Left cardiac atrium (tissue), 4 donors: ENCODE measurements at regions not wholly inside any gene's neighbourhood (a gene's known extent, or its start where the extent isn't known, plus 50 kb on each side); places are given as distances from the start of the nearest gene placed in this dataset.
"Not testable (repeated sequence)": the region's sequence is repeated elsewhere in the genome, so short reads cannot be mapped to it uniquely, and the experiment has no call there.

Experiments used
- ATAC-seq, 2 donors: fragments of 200-7000 bp; cut with Tn5 transposase; one replicate each; pipeline ENCODE4 v1.9.1; 2020; ENCODE audit warnings: mild to moderate bottlenecking in 2 of 2, moderate library complexity in 2 of 2
- DNase-seq: peaks from one replicate; pipeline ENCODE4 v3.0.0-alpha.2; 2020
- intact Hi-C, 2 donors: fragments of 100-400 bp; cut with DNase I; formaldehyde crosslinking; loops; one replicate each; pipeline versions ENCODE4 v1.14.1 to v1.15.1; 2022 to 2023
- donor health status: DM: no; HTN: yes; CAD: no.
- donor health status: DM: no; HTN: yes; CAD: no; lungs with severe emphysema.
- donor health status: DM: yes; HTN: yes; CAD: no.
- donor health status: Dilated cardiomyopathy.

DNA sequence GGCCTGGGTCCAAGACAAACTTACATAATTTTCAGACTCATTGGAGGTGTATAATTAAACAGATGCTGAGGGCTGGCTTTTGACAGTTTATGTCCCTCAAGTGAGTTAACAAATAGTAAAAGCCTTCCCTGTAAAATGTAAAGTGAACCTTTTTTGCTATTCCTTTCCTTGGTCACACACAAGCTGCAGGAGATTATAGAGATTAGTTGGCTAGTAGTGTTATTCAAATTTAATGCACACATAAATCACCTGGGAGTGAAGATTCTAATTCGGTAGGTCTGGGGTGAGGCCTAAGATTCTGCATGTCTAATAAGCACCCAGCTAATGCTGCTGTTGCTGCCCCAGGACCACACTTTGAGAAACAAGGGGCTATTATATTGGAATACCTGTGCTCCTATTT is 206.2 kb upstream of the SSTR1 start:
- intact Hi-C loops: no loop called here
- DNase-seq (no peak), ATAC-seq (no peak)

DNA sequence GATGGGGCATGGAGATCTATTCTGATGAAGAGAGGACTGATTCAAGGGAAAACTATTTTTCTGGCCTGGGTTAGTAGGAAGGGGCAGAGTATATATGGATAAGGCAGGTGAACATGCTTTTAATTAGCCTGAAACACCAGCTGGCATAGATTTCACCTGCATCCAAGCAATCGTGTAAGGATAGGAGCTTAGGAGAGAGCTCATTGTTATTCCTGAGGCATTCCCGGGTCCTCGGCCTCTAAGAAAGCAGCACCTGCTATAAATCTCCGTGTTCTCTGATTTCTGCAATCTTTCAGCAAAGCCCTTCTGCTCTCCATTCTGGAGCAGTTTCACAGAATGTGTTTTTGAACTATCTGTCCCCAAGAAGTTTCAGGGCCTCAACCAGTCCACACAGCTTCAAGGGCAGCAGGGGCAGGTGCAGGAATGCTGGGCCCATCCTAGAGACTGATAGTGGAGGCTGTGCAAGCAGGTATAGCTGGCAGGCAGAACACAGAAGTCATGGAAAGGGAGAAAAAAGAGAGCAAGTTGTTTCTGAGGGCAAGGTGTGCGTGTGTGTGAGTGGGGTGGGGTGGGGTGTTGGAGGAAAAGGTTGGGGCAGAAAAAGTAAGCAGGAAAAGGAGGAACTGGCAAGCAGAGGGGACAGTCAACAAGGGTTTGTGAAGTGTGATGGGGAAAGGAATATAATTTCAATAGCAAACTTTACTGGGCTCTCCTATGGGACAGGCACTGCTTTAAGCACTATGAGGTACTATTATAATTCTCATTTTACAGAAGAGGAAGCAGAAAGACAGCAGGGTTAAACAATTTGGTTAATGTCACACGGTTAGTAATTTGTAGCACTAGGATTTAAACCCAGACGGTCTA is 203.7 kb upstream of the SSTR1 start:
- intact Hi-C loops: no loop called here
- ATAC-seq (no peak), DNase-seq (no peak)

DNA sequence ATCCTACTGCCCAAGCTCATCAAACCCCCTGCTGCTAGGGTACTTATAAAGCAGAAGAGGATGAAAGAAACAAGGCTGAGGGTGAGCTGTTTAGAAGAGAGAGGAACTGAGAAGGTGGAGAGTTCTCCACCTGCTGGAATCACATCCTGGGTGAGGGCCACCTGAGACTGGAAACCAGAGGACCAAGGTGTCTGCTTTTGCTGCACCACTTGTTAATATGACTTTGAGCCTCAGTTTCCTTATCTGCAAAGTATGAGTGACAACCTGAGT is 203.2 kb upstream of the SSTR1 start:
- DNase-seq (no peak), ATAC-seq (no peak)
- intact Hi-C loops: no loop called here

DNA sequence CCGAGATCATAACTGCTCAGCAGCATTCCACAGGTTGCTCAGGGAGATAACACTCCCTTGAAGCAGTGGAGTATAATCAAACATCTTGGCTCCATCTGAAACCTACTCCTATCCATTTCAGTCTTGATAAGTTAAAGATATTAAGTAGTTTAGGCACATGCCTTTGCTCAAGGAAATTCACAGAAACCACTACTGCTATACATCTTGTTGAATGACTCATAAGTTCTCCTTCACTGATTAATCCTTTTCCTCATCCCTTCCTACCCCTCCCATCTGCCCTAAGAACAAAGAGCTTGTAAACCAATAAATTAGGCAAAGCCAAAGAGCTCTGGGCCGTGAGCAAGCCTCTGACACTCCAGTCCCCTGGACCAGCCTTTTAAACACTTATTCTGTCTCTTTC is 196.5 kb upstream of the SSTR1 start:
- ATAC-seq, intact Hi-C loops, DNase-seq: not testable (repeated sequence)

GRCh38 chr14:38012056-38012455 is 195.6 kb upstream of the SSTR1 start:
- intact Hi-C loops: no loop called here
- DNase-seq: no peak
- no peak for ATAC-seq

GRCh38 chr14:38016497-38016896 is 191.2 kb upstream of the SSTR1 start:
- no peak for ATAC-seq
- DNase-seq: no peak
- intact Hi-C loops: no loop called here

DNA sequence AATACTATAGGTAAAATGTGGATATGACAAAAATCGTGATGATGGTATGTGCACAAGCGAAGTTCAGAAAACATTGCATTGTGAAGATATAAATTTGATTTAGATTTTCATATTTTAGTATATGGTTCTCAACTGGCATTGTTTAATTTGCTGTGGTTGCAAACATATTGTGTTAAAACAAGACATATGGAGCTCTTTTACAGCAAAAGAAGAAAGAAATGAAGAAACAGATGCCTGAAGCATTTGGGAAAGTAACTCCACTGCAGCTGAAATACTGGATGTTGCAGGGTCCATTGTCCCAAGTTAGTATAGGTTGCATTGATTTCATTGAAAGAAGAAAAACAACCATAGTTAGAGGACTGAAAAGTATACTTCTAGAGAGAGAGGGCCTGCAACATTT is 185.8 kb upstream of the SSTR1 start:
- no peak for DNase-seq
- intact Hi-C loops: no loop called here
- no peak for ATAC-seq

- DNase-seq (no peak), ATAC-seq (no peak)
- intact Hi-C loops: no loop called here
Measured at GRCh38 chr14:38022775-38023174, 184.9 kb upstream of the SSTR1 start.

DNA sequence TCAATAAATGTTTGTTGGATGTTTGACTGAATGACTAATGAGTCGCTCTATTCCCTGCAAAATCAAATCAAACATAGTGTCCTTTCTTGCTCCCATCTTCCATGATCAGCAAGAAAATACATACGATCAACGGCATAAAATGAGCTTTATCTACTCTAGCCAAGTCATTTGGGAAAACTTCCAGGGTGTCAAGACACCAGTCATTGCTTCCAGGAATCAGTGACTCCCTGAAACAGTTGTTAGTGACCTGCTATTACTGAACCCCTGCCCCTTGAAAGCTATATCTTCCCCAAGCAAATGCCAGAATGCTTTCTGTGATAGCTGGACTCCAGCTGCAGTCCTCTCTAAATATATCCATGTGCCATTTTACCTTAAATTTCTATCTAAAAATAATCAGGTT is 169.5 kb upstream of the SSTR1 start:
- DNase-seq (no peak), ATAC-seq (no peak)
- intact Hi-C loops: no loop called here

DNA sequence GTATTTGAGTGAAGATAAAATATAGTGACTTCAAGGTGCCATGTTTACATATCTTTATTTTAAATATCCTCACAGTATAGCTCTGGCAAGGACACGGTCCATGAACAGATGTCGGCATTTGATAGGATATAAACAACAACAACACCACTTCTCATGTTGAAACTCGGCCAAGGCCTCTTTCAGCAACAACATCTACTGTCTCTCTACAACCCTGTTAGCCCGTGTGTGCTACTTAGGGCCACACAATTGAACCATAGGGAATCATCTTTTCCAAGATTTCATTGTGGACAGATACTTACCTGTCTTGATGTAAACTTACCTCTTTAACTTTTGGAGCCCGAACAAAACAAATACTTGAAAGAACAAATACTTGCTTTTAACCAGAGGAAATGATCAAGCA is 168.7 kb upstream of the SSTR1 start:
- intact Hi-C loops: no loop called here
- DNase-seq (no peak), ATAC-seq (no peak)

GRCh38 chr14:38039496-38039895 is 168.2 kb upstream of the SSTR1 start:
- ATAC-seq: no peak
- DNase-seq: no peak
- intact Hi-C loops: no loop called here

GRCh38 chr14:38040411-38040810 is 167.3 kb upstream of the SSTR1 start:
- intact Hi-C loops: no loop called here
- ATAC-seq (no peak), DNase-seq (no peak)

DNA sequence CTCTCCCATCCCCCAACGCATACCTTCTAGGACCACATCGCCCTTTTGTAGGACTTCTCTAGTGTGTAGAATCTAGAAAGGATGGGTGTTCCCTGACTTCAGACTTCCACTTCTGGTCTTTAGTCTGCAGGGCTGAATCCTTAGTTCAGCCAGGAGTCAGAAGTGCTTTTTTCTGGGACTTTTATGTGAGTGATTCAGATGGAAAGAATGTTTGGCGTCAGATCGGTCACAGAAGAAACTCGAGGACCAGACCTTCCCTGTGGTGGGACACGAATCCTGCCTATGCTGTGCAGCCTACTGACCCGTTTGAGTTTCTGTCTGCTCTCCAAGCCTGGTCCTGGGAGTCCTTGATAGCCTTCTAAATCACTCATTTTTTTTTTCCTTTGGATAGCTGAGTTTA is 165.4 kb upstream of the SSTR1 start:
- intact Hi-C loops: no loop called here

DNA sequence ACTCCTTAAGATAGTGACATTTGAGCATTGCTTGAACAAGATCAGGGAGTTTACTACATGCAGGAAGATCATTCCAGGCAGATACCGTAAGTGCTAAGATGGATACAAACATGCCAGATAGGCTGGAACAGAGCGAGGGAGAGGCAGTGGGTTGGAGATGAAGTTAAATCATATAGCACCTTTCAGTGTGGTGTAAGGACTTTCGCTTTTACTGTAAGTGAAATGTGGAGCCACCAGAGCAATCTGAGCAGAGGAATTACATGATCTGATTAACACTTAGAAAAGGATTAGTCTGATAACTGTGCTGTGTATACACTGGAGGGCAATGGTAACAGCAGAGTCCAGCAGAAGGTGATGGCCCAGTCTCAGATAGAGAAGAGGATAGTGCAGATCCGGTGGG is 163.0 kb upstream of the SSTR1 start:
- no peak for DNase-seq
- intact Hi-C loops: no loop called here
- no peak for ATAC-seq

More for the DNA sequence above, 165.4 kb upstream of the SSTR1 start:
- DNase-seq: no peak
- ATAC-seq: no peak

- ATAC-seq (no peak), DNase-seq (no peak)
- intact Hi-C loops: no loop called here
Measured at GRCh38 chr14:38045461-38045860, 162.2 kb upstream of the SSTR1 start.

DNA sequence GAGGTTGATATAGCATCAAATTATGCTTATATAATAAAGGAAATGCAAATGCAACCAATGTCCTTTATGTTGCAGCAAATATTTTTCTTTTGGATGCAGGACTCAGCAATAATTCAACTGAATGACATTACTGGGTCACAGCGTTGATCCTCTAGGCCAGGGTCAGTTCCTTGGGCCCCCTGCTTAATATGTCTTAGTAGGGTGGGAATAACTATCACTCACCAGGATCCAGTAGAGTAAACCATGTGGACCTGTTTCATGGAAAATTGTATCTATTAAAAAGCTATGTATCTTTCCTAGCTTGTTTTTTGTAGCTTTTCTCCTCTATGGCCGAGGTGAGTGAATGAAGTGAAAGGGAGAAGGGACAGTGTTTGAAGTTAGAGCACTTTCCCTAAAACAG is 161.5 kb upstream of the SSTR1 start:
- intact Hi-C loops: no loop called here
- no peak for ATAC-seq
- no peak for DNase-seq

DNA sequence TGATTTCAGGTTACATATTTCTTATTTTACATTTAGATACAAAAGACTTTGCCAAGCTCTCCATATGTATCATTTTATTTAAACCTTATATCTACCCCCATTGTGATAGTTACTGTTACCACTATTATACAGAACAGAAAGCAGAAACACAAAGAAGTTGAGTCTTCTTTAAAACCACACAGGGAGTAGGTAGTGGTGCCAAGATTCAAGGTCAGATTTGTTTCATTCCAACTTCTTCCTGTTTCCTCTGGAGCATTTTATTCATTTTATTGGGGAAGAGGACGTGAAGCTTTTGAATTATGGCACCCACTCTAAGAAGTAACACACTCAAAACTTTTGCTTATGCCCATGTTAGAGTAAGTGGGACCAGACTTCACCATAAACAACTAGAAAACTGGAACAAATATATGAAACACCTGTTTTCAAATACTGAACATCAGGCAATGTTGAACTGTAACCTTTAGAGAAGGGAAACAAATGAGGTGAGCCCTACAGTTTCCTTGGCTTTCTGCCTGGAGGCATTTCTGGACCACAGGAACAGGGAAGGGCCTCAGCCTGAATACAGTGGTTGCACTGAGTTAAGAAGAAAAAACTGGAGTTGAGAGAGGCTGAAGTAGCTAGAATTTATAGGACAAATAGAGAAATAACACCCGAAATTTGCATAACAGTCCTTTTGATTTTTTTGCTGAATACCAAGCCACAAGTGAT is 160.4 kb upstream of the SSTR1 start:
- DNase-seq (no peak), ATAC-seq (no peak)
- intact Hi-C loops: no loop called here

DNA sequence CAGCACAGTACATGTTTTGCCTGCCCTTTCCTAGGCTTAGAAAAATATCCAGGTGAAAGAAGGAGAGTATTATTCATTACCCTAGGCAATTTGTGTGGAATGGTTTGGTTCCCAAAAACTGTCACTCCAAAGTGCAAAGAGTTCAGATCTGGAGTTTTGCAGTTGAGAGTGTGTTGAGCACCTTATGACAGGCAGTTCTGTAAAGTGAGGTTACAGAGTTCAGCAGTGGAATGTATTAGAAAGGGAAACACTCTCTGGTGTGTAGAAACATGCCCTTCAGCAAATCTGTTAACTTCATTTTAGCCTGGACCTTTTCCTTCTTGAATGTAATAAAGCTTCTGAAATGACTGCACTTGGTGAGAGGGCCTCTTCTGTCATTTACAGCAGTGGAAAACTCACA is 154.0 kb upstream of the SSTR1 start:
- DNase-seq: no peak
- no peak for ATAC-seq
- intact Hi-C loops: no loop called here

DNA sequence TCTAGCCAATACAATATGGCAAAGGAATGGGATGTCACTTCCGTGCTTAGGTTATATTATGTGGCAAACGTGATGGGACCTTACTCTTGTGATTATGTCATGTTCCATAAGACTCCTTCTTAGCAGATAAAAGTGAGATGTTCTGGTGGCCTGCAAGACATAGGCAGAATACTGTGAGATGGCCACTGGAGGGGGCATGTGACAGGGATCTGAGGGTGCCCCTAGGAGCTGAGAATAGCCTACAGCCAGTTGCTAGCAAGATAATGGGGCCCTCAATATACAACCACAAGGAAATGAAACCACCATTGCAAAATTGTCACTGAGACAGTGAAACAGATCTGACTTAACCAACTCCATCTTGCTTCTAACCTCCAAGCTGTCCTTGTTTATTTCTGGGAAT is 151.4 kb upstream of the SSTR1 start:
- DNase-seq (no peak), ATAC-seq (no peak)
- intact Hi-C loops: no loop called here

DNA sequence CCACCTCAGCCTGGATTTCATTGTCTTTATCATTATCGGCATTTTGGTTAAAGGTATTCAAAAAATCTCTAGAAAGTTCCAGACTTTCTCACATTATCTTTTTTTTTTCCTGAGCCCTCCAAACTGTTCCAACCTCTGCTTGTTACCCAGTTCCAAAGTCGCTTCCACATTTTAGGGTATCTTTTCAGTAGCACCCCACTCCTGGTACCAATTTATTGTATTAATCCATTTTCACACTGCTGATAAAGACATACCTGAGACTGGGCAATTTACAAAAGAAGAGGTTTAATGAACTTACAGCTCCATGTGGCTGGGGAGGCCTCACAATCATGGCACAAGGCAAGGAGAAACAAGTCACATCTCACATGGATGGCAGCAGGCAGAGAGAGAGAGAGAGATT is 145.5 kb upstream of the SSTR1 start:
- ATAC-seq, intact Hi-C loops, DNase-seq: not testable (repeated sequence)

DNA sequence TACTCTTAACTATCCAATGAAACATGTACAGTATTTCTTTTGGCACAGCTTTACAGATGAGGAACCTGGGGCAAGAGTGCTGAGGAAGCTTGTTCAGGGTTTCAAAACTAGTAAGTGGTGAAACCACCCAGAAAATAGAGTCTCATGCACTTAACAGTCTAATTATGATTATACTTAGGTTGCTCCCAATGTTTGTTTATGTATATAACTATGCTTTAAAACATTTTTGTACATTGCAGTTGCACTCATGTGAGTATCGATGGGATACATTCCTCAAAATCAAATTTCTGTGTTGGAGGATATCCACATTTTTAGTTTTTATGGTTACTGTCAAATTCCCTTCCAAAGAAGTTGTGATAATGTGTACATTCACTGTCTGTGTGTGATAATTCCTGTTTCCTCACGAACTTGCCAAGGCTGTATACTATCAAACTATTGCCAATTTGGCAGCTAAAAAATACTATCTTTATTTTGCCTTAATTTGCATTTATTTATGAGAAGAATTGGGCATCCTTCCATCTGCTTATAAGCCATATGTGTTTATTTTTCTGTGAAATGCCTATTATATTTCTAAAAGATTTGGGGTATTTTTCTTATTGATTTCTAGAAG is 143.9 kb upstream of the SSTR1 start:
- ATAC-seq (no peak), DNase-seq (no peak)
- intact Hi-C loops: no loop called here
